GM12801 (cell line): ENCODE measurements at regions not wholly inside any gene's neighbourhood (a gene's known extent, or its start where the extent isn't known, plus 50 kb on each side); places are given as distances from the start of the nearest gene placed in this dataset.

ENCODE experiments used
- TF ChIP-seq, protein P1 (sequence below): IDR thresholded peaks from one replicate; pipeline ENCODE4 v1.5.1; 2011; ENCODE audit warnings: control low read depth; ENCODE audit not compliant: insufficient read length; ENCODE audit errors: extremely low read depth

GRCh38 chr2:18464913-18465312 lies 95.5 kb downstream of the RDH14 start:
- TF ChIP-seq, protein P1, sequence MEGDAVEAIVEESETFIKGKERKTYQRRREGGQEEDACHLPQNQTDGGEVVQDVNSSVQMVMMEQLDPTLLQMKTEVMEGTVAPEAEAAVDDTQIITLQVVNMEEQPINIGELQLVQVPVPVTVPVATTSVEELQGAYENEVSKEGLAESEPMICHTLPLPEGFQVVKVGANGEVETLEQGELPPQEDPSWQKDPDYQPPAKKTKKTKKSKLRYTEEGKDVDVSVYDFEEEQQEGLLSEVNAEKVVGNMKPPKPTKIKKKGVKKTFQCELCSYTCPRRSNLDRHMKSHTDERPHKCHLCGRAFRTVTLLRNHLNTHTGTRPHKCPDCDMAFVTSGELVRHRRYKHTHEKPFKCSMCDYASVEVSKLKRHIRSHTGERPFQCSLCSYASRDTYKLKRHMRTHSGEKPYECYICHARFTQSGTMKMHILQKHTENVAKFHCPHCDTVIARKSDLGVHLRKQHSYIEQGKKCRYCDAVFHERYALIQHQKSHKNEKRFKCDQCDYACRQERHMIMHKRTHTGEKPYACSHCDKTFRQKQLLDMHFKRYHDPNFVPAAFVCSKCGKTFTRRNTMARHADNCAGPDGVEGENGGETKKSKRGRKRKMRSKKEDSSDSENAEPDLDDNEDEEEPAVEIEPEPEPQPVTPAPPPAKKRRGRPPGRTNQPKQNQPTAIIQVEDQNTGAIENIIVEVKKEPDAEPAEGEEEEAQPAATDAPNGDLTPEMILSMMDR = no peak

DNA sequence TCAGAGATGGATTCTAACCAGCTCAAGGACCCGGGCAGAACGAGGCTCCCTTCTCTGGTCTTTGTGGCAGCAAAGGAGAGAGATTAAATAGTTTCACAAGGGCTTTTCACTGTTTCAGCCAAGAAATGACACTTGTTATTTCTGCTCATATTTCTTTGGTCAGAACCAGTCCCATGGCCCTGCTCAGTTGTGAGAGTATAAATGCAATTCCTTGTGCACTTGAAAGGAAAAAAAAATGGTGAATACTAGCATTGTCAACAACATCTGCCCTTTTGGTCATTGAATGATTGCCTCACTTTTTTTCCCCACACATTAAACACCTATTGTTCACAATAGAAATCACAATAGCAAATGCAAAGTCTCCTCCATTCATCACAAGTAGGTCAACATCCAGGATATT lies 104.4 kb downstream of the RDH14 start:
- TF ChIP-seq, protein P1 = no peak

DNA sequence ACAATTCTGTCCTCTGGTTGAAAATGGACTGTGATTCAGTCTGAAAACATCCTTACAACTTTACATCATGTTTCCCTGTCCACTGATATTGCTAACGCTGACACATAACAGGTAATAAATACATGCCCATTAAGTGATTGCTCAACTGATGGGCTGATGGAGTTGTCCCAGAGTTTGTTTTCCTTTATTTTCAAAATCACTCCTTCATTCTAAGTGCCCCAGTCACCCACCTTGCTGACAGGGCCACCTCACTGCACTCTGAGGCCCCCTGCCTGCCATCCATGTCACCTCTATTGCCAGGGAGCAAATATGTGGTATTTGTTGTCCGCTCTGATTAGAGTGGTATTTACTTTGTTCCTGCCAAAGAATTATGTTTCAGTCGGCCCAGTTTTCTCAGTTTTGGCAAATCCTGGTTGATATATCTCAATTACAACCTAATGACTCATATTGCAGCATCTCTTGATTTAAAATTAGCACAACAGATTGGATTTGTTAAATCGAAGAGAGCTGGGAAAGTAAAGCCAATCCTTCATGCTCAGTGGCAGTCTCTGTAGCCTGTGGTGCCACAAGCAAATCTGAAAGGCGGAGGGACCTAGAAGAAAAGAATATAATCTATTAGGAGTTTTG lies 105.1 kb downstream of the RDH14 start:
- TF ChIP-seq, protein P1 = no peak

DNA sequence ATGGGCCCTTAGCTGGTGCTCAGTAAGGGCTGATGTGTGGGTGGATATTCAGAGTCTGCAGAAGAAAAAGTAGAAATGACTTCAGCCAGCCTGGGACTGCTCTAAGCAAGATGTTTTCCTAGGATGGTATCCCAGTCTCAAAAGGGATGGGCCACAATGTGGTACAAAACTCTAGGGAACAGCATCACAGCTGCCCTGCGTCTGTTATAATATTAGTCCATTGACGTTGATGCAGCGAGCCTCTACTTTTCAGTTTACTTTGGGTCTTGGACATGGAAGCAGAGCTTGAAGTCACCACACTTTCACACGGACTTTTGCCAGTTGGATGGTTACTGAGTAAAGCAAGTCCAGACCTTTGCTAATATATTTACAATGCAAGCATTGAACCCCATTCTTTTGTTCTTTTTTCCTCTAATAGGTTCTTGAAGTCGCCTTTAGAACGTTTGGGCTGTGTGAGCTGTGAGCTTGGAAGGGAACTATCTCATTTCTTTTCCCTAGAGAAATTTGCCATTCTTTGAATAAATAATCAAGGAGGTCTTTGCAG lies 105.7 kb downstream of the RDH14 start:
- TF ChIP-seq, protein P1 = no peak

GRCh38 chr2:18446715-18447114 lies 113.7 kb downstream of the RDH14 start:
- TF ChIP-seq, protein P1 = no peak

GRCh38 chr2:18445433-18446320 lies 114.8 kb downstream of the RDH14 start:
- TF ChIP-seq, protein P1 = no peak

DNA sequence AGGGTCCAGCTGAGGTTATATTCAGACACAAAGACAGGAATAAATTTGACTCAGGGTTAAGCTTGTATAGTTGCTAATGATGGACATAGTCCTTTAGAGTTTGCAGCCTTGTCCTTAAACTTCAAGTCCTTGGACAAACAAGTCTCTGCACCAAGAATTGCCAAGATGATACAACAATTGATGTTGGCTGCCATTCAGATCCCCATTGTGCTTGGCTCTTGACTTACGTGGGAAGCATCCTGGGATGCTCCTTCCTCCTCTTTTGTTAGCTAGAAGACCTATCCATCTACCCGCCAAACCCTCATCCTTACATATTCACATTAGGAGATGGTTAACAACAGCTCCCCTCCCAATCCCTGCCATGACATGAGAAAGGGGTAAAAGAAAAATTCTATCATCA lies 115.6 kb downstream of the RDH14 start:
- TF ChIP-seq, protein P1 = no peak
